HFFc6 (cell line): ENCODE measurements at regions not wholly inside any gene's neighbourhood (a gene's known extent, or its start where the extent isn't known, plus 50 kb on each side); places are given as distances from the start of the nearest gene placed in this dataset.

ENCODE experiments used
- DNase-seq: peaks from one replicate; pipeline ENCODE4 v3.0.0-alpha.2; 2018
- H3K27ac Mint-ChIP-seq: 2 replicates; pipeline ENCODE4 v1.8.0; 2020; ENCODE audit warnings: mild to moderate bottlenecking, mixed read lengths
- H3K27me3 Mint-ChIP-seq: 2 replicates; pipeline ENCODE4 v1.8.0; 2021; ENCODE audit warnings: mild to moderate bottlenecking, moderate library complexity, mixed read lengths; ENCODE audit not compliant: insufficient read depth
- H3K36me3 Mint-ChIP-seq: 2 replicates; pipeline ENCODE4 v1.8.0; 2021; ENCODE audit warnings: low read depth, mixed read lengths
- H3K4me1 Mint-ChIP-seq: 2 replicates; pipeline ENCODE4 v1.8.0; 2020; ENCODE audit warnings: low read depth, mixed read lengths
- H3K4me3 Mint-ChIP-seq: 2 replicates; pipeline ENCODE4 v1.8.0; 2020; ENCODE audit warnings: mild to moderate bottlenecking, moderate library complexity, mixed read lengths
- H3K9me3 Mint-ChIP-seq: 2 replicates; pipeline ENCODE4 v1.8.0; 2020; ENCODE audit warnings: mild to moderate bottlenecking, mixed read lengths
- CTCF ChIP-seq: fragments of 200-600 bp; sonication (generic); IDR thresholded peaks from 2 replicates; pipeline ENCODE4 v1.5.0; 2021; ENCODE audit warnings: antibody characterized with exemption, mild to moderate bottlenecking

- Mint-ChIP-seq H3K4me3 (no peak overlapping the region), H3K36me3 (no peaks in the 10 kb centered on the region), H3K27ac (no peak overlapping the region), H3K27me3 (no peaks in the 10 kb centered on the region; the same call in 1 of the 2 replicates), H3K4me1 (no peaks in the 10 kb centered on the region), H3K9me3 (peaks cover 25% of the 10 kb centered on the region)
- TF ChIP-seq CTCF, result no peak
- no peak for DNase-seq
These were observed 303.6 kb upstream of the DACH1 start for GRCh38 chr13:72170571-72170970.

- H3K36me3 Mint-ChIP-seq, result no peaks in the 10 kb centered on the region
- no peak overlapping the region for H3K4me3 Mint-ChIP-seq
- no peak overlapping the region for H3K27ac Mint-ChIP-seq
- DNase-seq, result no peak
- peaks cover 27% of the 10 kb centered on the region for H3K9me3 Mint-ChIP-seq
- no peaks in the 10 kb centered on the region for H3K4me1 Mint-ChIP-seq
- TF ChIP-seq CTCF, result no peak
- no peaks in the 10 kb centered on the region; the same call in 1 of the 2 replicates for H3K27me3 Mint-ChIP-seq
These were observed 301.3 kb upstream of the DACH1 start for GRCh38 chr13:72168126-72168855.

- no peak overlapping the region for H3K4me3 Mint-ChIP-seq
- H3K27me3 Mint-ChIP-seq, result no peaks in the 10 kb centered on the region; the same call in 1 of the 2 replicates
- TF ChIP-seq CTCF, result no peak
- peaks cover 26% of the 10 kb centered on the region for H3K9me3 Mint-ChIP-seq
- no peak for DNase-seq
- no peaks in the 10 kb centered on the region for H3K4me1 Mint-ChIP-seq
- H3K36me3 Mint-ChIP-seq, result no peaks in the 10 kb centered on the region
- no peak overlapping the region for H3K27ac Mint-ChIP-seq
These were observed 299.2 kb upstream of the DACH1 start for GRCh38 chr13:72166102-72166650.

GRCh38 chr13:72165276-72165675, 298.3 kb upstream of the DACH1 start:
- Mint-ChIP-seq H3K4me1 (no peaks in the 10 kb centered on the region), H3K27me3 (no peaks in the 10 kb centered on the region; the same call in 1 of the 2 replicates), H3K9me3 (peaks cover 27% of the 10 kb centered on the region), H3K36me3 (no peaks in the 10 kb centered on the region), H3K4me3 (no peak overlapping the region), H3K27ac (no peak overlapping the region)
- no peak for TF ChIP-seq CTCF
- no peak for DNase-seq

GRCh38 chr13:72164811-72165210, 297.8 kb upstream of the DACH1 start:
- H3K36me3 Mint-ChIP-seq, result no peaks in the 10 kb centered on the region
- H3K4me3 Mint-ChIP-seq, result no peak overlapping the region
- no peak overlapping the region for H3K27ac Mint-ChIP-seq
- H3K4me1 Mint-ChIP-seq, result no peaks in the 10 kb centered on the region
- no peak for TF ChIP-seq CTCF
- H3K27me3 Mint-ChIP-seq, result no peaks in the 10 kb centered on the region; the same call in 1 of the 2 replicates
- H3K9me3 Mint-ChIP-seq, result peaks cover 29% of the 10 kb centered on the region
- no peak for DNase-seq
